HCT116 (cell line): ENCODE measurements at regions not wholly inside any gene's neighbourhood (a gene's known extent, or its start where the extent isn't known, plus 50 kb on each side); places are given as distances from the start of the nearest gene placed in this dataset.

Source experiments
- ATAC-seq: fragments of 200-7000 bp; cut with Tn5 transposase; 2 replicates; pipeline ENCODE4 v1.9.1; 2020; ENCODE audit warnings: mild to moderate bottlenecking, moderate library complexity
- BruUV-seq: library from RNA; stranded (reverse); fragments of 400-500 nt; replicated peaks from 2 replicates; lab custom pipeline; 2021; lab: Mats Ljungman, UMichigan
- CTCF ChIA-PET: fragments of 300-600 bp; sonication (Branson Sonifier 250); formaldehyde crosslinking; loops from one replicate; lab custom pipeline; 2021; ENCODE audit warnings: antibody characterized with exemption; lab: Charles Lee
- POLR2A ChIA-PET: fragments of 300-600, 350-600 bp; sonication (Branson Sonifier 250); formaldehyde crosslinking; loops from one replicate; lab custom pipeline; 2021; ENCODE audit warnings: antibody characterized with exemption; lab: Charles Lee
- RAD21 ChIA-PET, 2 experiments: fragments of 300-600 bp; sonication (Branson Sonifier 250); formaldehyde crosslinking; loops; one replicate each; lab custom pipeline; 2023; ENCODE audit warnings: low total read pairs in 2 of 2; ENCODE audit not compliant: uncharacterized antibody in 2 of 2, unreplicated experiment in 2 of 2, low non-redundant PET in 1 of 2; lab: Charles Lee
- DNase-seq: peaks from one replicate; pipeline ENCODE4 v3.0.0-alpha.2; 2010; ENCODE audit warnings: low read depth, low spot score
- H2AFZ ChIP-seq: fragments of 200-600 bp; shearing (Covaris generic), sonication (generic); 2 replicates; pipeline ENCODE4 v1.6.1; 2017; ENCODE audit warnings: low read depth, mixed run types, mixed read lengths, antibody characterized with exemption, low read length; ENCODE audit not compliant: poor library complexity, severe bottlenecking
- H3K27ac ChIP-seq: 2 replicates; pipeline ENCODE4 v1.5.1; 2012; ENCODE audit warnings: low read depth, low read length
- H3K27me3 ChIP-seq: fragments of 200-600 bp; sonication (generic); 2 replicates; pipeline ENCODE4 v1.6.1; 2016; ENCODE audit warnings: mixed run types, low read length, mixed read lengths; ENCODE audit not compliant: insufficient read depth
- H3K36me3 ChIP-seq, 2 experiments: fragments of 200-500 bp in 1 of 2; fragments of 200-600 bp in 1 of 2; sonication (Bioruptor generic) in 1 of 2; sonication (generic) in 1 of 2; 2 replicates each; pipeline versions ENCODE4 v1.5.1 to v1.6.1; 2014 to 2016; ENCODE audit warnings: low read length in 2 of 2, inconsistent platforms in 1 of 2, mixed read lengths in 1 of 2, mixed run types in 1 of 2; ENCODE audit not compliant: insufficient read depth in 2 of 2, control insufficient read depth in 1 of 2
- H3K4me1 ChIP-seq, 2 experiments: fragments of 200-600 bp in 1 of 2; sonication (generic) in 1 of 2; 2 replicates each; pipeline versions ENCODE4 v1.5.1 to v1.6.1; 2012 to 2017; ENCODE audit warnings: low read length in 2 of 2, inconsistent platforms in 1 of 2, mild to moderate bottlenecking in 1 of 2, mixed read lengths in 1 of 2, mixed run types in 1 of 2, moderate library complexity in 1 of 2; ENCODE audit not compliant: insufficient read depth in 2 of 2, control insufficient read depth in 1 of 2
- H3K4me2 ChIP-seq: fragments of 200-600 bp; sonication (generic); 2 replicates; pipeline ENCODE4 v1.6.1; 2017; ENCODE audit warnings: mixed run types, low read length, mixed read lengths
- H3K4me3 ChIP-seq, 2 experiments: fragments of 200-600 bp in 1 of 2; sonication (generic) in 1 of 2; replicated peaks in 1 of 2; 2 replicates each; pipeline ENCODE4 v1.5.1; 2011 to 2016; ENCODE audit warnings: low read length in 2 of 2, control low read depth in 1 of 2, low read depth in 1 of 2, mild to moderate bottlenecking in 1 of 2, mixed read lengths in 1 of 2, mixed run types in 1 of 2
- H3K79me2 ChIP-seq: fragments of 200-600 bp; sonication (generic); 2 replicates; pipeline ENCODE4 v1.6.1; 2017; ENCODE audit warnings: mild to moderate bottlenecking, mixed run types, low read length, moderate library complexity, mixed read lengths; ENCODE audit not compliant: insufficient read depth
- H3K9ac ChIP-seq: fragments of 200-600 bp; sonication (generic); 2 replicates; pipeline ENCODE4 v1.6.1; 2016; ENCODE audit warnings: low read length, mixed read lengths
- H3K9me2 ChIP-seq: fragments of 200-600 bp; sonication (generic), shearing (Covaris generic); 2 replicates; pipeline ENCODE4 v1.6.1; 2017; ENCODE audit warnings: mixed run types, mild to moderate bottlenecking, moderate library complexity; ENCODE audit not compliant: insufficient read depth
- H3K9me3 ChIP-seq, 2 experiments: fragments of 200-500 bp in 1 of 2; fragments of 200-600 bp in 1 of 2; sonication (Bioruptor generic) in 1 of 2; sonication (generic) in 1 of 2; 2 replicates each; pipeline ENCODE4 v1.6.1; 2014 to 2017; ENCODE audit warnings: low read length in 2 of 2, mixed read lengths in 2 of 2, inconsistent platforms in 1 of 2, low read depth in 1 of 2, mild to moderate bottlenecking in 1 of 2, mixed run types in 1 of 2, moderate library complexity in 1 of 2; ENCODE audit not compliant: control insufficient read depth in 1 of 2, insufficient read depth in 1 of 2
- H4K20me1 ChIP-seq: fragments of 200-600 bp; sonication (generic), shearing (Covaris generic); 2 replicates; pipeline ENCODE4 v1.6.1; 2017; ENCODE audit warnings: mixed run types, mild to moderate bottlenecking, moderate library complexity; ENCODE audit not compliant: insufficient read depth
- CBX3 ChIP-seq: IDR thresholded peaks from 2 replicates; pipeline ENCODE4 v1.6.1; 2012; ENCODE audit warnings: low read depth
- CEBPB ChIP-seq: IDR thresholded peaks from 2 replicates; pipeline ENCODE4 v1.6.1; 2012; ENCODE audit warnings: low read depth
- CTCF ChIP-seq, 3 experiments: fragments of 200-600 bp in 1 of 3; sonication (generic) in 1 of 3; IDR thresholded peaks in 2 of 3; conservative IDR thresholded peaks in 1 of 3; 2 replicates each; pipeline ENCODE4 v1.5.1; 2012 to 2017; ENCODE audit warnings: low read depth in 2 of 3, low read length in 2 of 3, antibody characterized with exemption in 1 of 3, borderline replicate concordance in 1 of 3, control low read depth in 1 of 3, mild to moderate bottlenecking in 1 of 3, mixed read lengths in 1 of 3, mixed run types in 1 of 3, moderate library complexity in 1 of 3; ENCODE audit not compliant: insufficient read depth in 1 of 3
- EGR1 ChIP-seq: IDR thresholded peaks from 2 replicates; pipeline ENCODE4 v1.6.1; 2012; ENCODE audit warnings: low read depth
- ELF1 ChIP-seq: IDR thresholded peaks from 2 replicates; pipeline ENCODE4 v1.6.1; 2012; ENCODE audit warnings: low read depth, borderline replicate concordance
- EZH2 ChIP-seq: fragments of 200-600 bp; sonication (generic); IDR thresholded peaks from 2 replicates; pipeline ENCODE4 v1.6.1; 2017; ENCODE audit warnings: antibody characterized with exemption, mixed run types
- EZH2phosphoT487 ChIP-seq: fragments of 200-600 bp; IDR thresholded peaks from 2 replicates; pipeline ENCODE4 v1.6.1; 2018; ENCODE audit warnings: antibody characterized with exemption, borderline replicate concordance
- FOSL1 ChIP-seq: IDR thresholded peaks from 2 replicates; pipeline ENCODE4 v1.6.1; 2012; ENCODE audit warnings: low read depth
- JUND ChIP-seq: IDR thresholded peaks from 2 replicates; pipeline ENCODE4 v1.6.1; 2012
- MAX ChIP-seq: IDR thresholded peaks from 2 replicates; pipeline ENCODE4 v1.6.1; 2012
- POLR2AphosphoS5 ChIP-seq: IDR thresholded peaks from 2 replicates; pipeline ENCODE4 v1.6.1; 2011; ENCODE audit warnings: mild to moderate bottlenecking, low read depth, low read length, moderate library complexity
- SIN3A ChIP-seq: IDR thresholded peaks from 2 replicates; pipeline ENCODE4 v1.6.1; 2012; ENCODE audit warnings: low read depth
- SP1 ChIP-seq: IDR thresholded peaks from 2 replicates; pipeline ENCODE4 v1.6.1; 2012; ENCODE audit warnings: low read depth
- TCF7L2 ChIP-seq: IDR thresholded peaks from 2 replicates; pipeline ENCODE4 v1.7.0; 2011; ENCODE audit warnings: borderline replicate concordance, inconsistent platforms; ENCODE audit not compliant: insufficient read depth, insufficient read length; ENCODE audit errors: extremely low read depth
- ZBTB33 ChIP-seq: IDR thresholded peaks from 2 replicates; pipeline ENCODE4 v1.6.1; 2011; ENCODE audit warnings: mild to moderate bottlenecking, low read length, moderate library complexity; ENCODE audit not compliant: insufficient replicate concordance; ENCODE audit errors: extremely low read depth
- intact Hi-C: fragments of 100-400 bp; cut with micrococcal nuclease; formaldehyde crosslinking; loops from 2 replicates; pipeline ENCODE4 v1.10.0; 2022

- TF ChIP-seq CBX3 (no peak), EZH2phosphoT487 (no peak), SP1 (no peak)
Measured at GRCh38 chrX:122790376-122791095, 393.5 kb upstream of the GRIA3 start (continued).

GRCh38 chrX:122813876-122814275, 370.2 kb upstream of the GRIA3 start:
- H3K36me3 ChIP-seq, result no peaks in the 10 kb centered on the region
- intact Hi-C loops, result no loop called here
- DNase-seq, result no peak
- RAD21 ChIA-PET, result no interaction called here
- no TSS peak for BruUV-seq
- H3K4me3 ChIP-seq, result no peak overlapping the region
- no peak overlapping the region for H2AFZ ChIP-seq
- H3K4me2 ChIP-seq, result no peak overlapping the region
- no peaks in the 10 kb centered on the region for H4K20me1 ChIP-seq
- TF ChIP-seq TCF7L2 (no peak), JUND (no peak), POLR2AphosphoS5 (no peak)
- POLR2A ChIA-PET, result no interaction called here
- no peak overlapping the region for H3K27ac ChIP-seq
- no peaks in the 10 kb centered on the region for H3K79me2 ChIP-seq
- no peaks in the 10 kb centered on the region for H3K4me1 ChIP-seq
- H3K9me3 ChIP-seq, result no peaks in the 10 kb centered on the region
- H3K9me2 ChIP-seq, result no peaks in the 10 kb centered on the region
- CTCF ChIA-PET, result no interaction called here
- no peaks in the 10 kb centered on the region for H3K27me3 ChIP-seq
- no peak for ATAC-seq
- H3K9ac ChIP-seq, result no peak overlapping the region

GRCh38 chrX:122816288-122816687, 367.8 kb upstream of the GRIA3 start:
- Histone ChIP-seq H4K20me1 (no peaks in the 10 kb centered on the region), H2AFZ (no peak overlapping the region), H3K27me3 (no peaks in the 10 kb centered on the region), H3K4me1 (no peaks in the 10 kb centered on the region), H3K36me3 (no peaks in the 10 kb centered on the region), H3K4me3 (no peak overlapping the region), H3K9ac (no peak overlapping the region), H3K9me3 (no peaks in the 10 kb centered on the region), H3K4me2 (no peak overlapping the region), H3K79me2 (no peaks in the 10 kb centered on the region), H3K27ac (no peak overlapping the region), H3K9me2 (no peaks in the 10 kb centered on the region)
- POLR2A ChIA-PET, result no interaction called here
- RAD21 ChIA-PET, result no interaction called here
- ATAC-seq (no peak), DNase-seq (no peak)
- no TSS peak for BruUV-seq
- CTCF ChIA-PET, result no interaction called here
- intact Hi-C loops, result no loop called here
- TF ChIP-seq SIN3A, result no peak
- TF ChIP-seq POLR2AphosphoS5, result no peak
- no peak for TF ChIP-seq EZH2
- no peak for TF ChIP-seq ELF1
- TF ChIP-seq EGR1, result no peak
- TF ChIP-seq ZBTB33, result no peak
- TF ChIP-seq CTCF (IDR thresholded peaks at IDR 0.05 in 2 of 3, conservative IDR thresholded peaks at IDR 0.05 in 1 of 3; ENCODE audit: borderline replicate concordance in 1 of 3, insufficient read depth in 1 of 3, low read depth in 2 of 3, low read length in 2 of 3), result no peak
- TF ChIP-seq JUND, result no peak
- no peak for TF ChIP-seq FOSL1
- TF ChIP-seq MAX, result no peak
- no peak for TF ChIP-seq CEBPB
